ENCODE measurements at regions not wholly inside any gene's neighbourhood (a gene's known extent, or its start where the extent isn't known, plus 50 kb on each side); places are given as distances from the start of the nearest gene placed in this dataset.
A peak's percentile ranks its signal among the peaks of the same experiment; 100 is the strongest.

DNA sequence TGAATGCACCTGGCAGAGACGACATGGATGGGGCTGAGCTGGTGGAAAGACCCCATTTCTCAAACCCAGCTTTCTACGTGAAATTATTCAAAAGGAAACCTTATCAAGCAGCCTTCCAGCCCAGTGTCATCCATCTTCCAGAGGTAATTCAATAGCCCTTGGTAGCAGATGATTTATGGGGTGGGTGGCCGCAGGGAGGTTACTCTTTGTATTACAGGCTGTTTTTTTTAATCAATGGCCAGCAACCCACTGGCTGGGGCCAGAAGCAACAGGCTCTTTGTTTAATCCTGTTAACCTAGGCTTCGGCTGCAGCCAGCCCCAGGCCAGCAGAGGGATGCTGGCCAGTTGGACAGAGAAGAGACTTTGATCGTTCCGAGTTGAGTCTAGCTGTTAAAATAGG, 139.8 kb upstream of the SRRM4 start:
- peaks cover 2% of the 10 kb centered on the region for H3K9me3 ChIP-seq (ENCODE audit: low read depth, low read length)
- TF ChIP-seq, protein P1, sequence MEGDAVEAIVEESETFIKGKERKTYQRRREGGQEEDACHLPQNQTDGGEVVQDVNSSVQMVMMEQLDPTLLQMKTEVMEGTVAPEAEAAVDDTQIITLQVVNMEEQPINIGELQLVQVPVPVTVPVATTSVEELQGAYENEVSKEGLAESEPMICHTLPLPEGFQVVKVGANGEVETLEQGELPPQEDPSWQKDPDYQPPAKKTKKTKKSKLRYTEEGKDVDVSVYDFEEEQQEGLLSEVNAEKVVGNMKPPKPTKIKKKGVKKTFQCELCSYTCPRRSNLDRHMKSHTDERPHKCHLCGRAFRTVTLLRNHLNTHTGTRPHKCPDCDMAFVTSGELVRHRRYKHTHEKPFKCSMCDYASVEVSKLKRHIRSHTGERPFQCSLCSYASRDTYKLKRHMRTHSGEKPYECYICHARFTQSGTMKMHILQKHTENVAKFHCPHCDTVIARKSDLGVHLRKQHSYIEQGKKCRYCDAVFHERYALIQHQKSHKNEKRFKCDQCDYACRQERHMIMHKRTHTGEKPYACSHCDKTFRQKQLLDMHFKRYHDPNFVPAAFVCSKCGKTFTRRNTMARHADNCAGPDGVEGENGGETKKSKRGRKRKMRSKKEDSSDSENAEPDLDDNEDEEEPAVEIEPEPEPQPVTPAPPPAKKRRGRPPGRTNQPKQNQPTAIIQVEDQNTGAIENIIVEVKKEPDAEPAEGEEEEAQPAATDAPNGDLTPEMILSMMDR (IDR thresholded peaks at IDR 0.05; ENCODE audit: extremely low read depth, low read depth, low read length): no peak
- H4K20me1 ChIP-seq (ENCODE audit: insufficient read depth, low read length): no peaks in the 10 kb centered on the region
- no peak overlapping the region for H3K4me3 ChIP-seq (ENCODE audit: insufficient read depth, low read length)
- DNase-seq (ENCODE audit: insufficient read length, low spot score, missing footprints): no peak
- H3K27ac ChIP-seq (ENCODE audit: low read depth, low read length): no peak overlapping the region
- no peak overlapping the region for H3K4me2 ChIP-seq (ENCODE audit: insufficient read depth, low read length)
- no peaks in the 10 kb centered on the region for H3K4me1 ChIP-seq (ENCODE audit: insufficient read depth, low read length)
- no peaks in the 10 kb centered on the region for H3K27me3 ChIP-seq (ENCODE audit: insufficient read depth, low read length)
- no peaks in the 10 kb centered on the region for H3K36me3 ChIP-seq (ENCODE audit: insufficient read depth, low read length)
- H3K79me2 ChIP-seq (ENCODE audit: insufficient read depth, low read length): no peaks in the 10 kb centered on the region
- H2AFZ ChIP-seq (ENCODE audit: low read length): no peak overlapping the region

DNA sequence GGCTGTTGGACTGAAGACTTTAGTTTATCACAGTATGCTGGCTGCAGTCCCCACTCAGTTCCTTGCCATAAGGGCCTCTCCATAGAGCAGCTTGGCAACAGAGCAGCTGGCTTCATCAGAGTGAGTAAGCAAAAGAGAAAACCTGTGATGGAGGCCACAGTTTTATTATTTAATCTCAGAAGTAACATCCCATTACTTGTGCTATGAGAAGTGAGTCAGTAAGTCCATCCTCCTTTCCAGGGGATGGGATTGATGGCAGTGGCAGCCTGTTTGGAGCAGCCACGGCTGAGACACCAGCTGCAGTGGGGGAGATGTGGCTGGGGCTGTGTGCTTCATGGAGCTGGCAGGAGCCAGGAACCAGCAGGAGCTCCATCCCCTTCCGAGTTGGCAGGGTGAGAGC, 138.5 kb upstream of the SRRM4 start:
- Histone ChIP-seq H3K36me3 (ENCODE audit: insufficient read depth, low read length) (no peaks in the 10 kb centered on the region), H3K4me3 (ENCODE audit: insufficient read depth, low read length) (no peak overlapping the region), H3K27me3 (ENCODE audit: insufficient read depth, low read length) (no peaks in the 10 kb centered on the region), H3K27ac (ENCODE audit: low read depth, low read length) (no peak overlapping the region), H2AFZ (ENCODE audit: low read length) (no peak overlapping the region), H3K4me1 (ENCODE audit: insufficient read depth, low read length) (no peaks in the 10 kb centered on the region), H3K9me3 (ENCODE audit: low read depth, low read length) (peaks cover 2% of the 10 kb centered on the region), H3K79me2 (ENCODE audit: insufficient read depth, low read length) (no peaks in the 10 kb centered on the region), H3K4me2 (ENCODE audit: insufficient read depth, low read length) (no peak overlapping the region), H4K20me1 (ENCODE audit: insufficient read depth, low read length) (no peaks in the 10 kb centered on the region)
- no peak for DNase-seq (ENCODE audit: insufficient read length, low spot score, missing footprints)
- TF ChIP-seq, protein P1 (IDR thresholded peaks at IDR 0.05; ENCODE audit: extremely low read depth, low read depth, low read length): no peak

DNA sequence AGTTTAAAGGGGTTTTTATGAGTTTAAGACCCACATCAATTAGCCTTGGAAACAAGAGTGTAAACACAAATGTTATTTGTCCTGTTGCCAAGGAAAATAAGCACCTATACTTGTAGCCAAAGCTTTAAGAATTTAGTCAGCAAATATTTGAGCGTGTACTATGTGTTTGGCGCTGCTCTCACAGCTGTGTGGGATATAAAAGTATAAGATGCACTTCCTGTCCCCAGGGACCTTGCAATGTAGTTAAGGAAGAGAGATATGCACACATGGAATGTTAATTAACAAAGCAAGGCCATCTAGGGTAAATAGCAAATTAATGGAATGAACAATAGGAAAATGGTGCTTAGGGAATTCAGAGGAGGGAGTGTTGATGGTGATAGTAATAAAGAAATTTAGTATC, 134.9 kb upstream of the SRRM4 start:
- Histone ChIP-seq H3K27me3 (ENCODE audit: insufficient read depth, low read length) (no peaks in the 10 kb centered on the region), H3K4me2 (ENCODE audit: insufficient read depth, low read length) (no peak overlapping the region), H3K4me3 (ENCODE audit: insufficient read depth, low read length) (no peak overlapping the region), H4K20me1 (ENCODE audit: insufficient read depth, low read length) (no peaks in the 10 kb centered on the region), H3K4me1 (ENCODE audit: insufficient read depth, low read length) (no peaks in the 10 kb centered on the region), H2AFZ (ENCODE audit: low read length) (no peak overlapping the region), H3K9me3 (ENCODE audit: low read depth, low read length) (no peaks in the 10 kb centered on the region), H3K36me3 (ENCODE audit: insufficient read depth, low read length) (no peaks in the 10 kb centered on the region), H3K27ac (ENCODE audit: low read depth, low read length) (no peak overlapping the region), H3K79me2 (ENCODE audit: insufficient read depth, low read length) (no peaks in the 10 kb centered on the region)
- no peak for DNase-seq (ENCODE audit: insufficient read length, low spot score, missing footprints)
- TF ChIP-seq, protein P1 (IDR thresholded peaks at IDR 0.05; ENCODE audit: extremely low read depth, low read depth, low read length): no peak

DNA sequence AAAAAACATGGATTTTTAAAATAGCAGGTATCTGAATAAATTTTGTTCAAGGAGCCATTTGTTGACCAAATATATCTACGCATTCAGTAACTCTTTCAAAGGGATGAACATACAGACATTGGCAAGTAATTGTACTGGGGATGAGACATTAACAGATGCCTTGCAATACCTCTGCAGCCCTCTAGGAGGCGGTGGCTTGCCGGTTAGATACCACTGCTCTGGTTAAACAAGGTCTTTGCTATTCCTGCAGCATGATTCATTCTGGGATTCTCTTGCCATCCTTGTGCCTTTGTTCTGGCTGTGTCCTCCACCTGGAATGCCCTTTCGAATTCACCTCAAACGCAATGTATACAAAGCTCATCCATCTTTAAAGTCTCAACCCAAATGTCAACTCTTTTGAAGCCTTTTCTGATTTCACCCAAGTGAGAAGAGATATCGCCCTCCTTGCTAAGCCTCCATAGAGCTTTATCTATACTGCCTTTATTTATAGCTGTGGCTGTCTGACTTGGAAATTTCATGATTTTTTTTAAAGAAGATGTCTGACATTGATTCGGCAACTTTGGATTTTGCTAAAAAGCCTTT, 131.0 kb upstream of the SRRM4 start:
- H3K27me3 ChIP-seq (ENCODE audit: insufficient read depth, low read length): no peaks in the 10 kb centered on the region
- no peaks in the 10 kb centered on the region for H4K20me1 ChIP-seq (ENCODE audit: insufficient read depth, low read length)
- TF ChIP-seq, protein P1 (IDR thresholded peaks at IDR 0.05; ENCODE audit: extremely low read depth, low read depth, low read length): peak; percentile 18

More for the DNA sequence above, 131.0 kb upstream of the SRRM4 start:
- Histone ChIP-seq H3K4me2 (ENCODE audit: insufficient read depth, low read length) (no peak overlapping the region), H3K79me2 (ENCODE audit: insufficient read depth, low read length) (no peaks in the 10 kb centered on the region), H2AFZ (ENCODE audit: low read length) (no peak overlapping the region), H3K36me3 (ENCODE audit: insufficient read depth, low read length) (no peaks in the 10 kb centered on the region), H3K9me3 (ENCODE audit: low read depth, low read length) (no peaks in the 10 kb centered on the region), H3K27ac (ENCODE audit: low read depth, low read length) (no peak overlapping the region), H3K4me1 (ENCODE audit: insufficient read depth, low read length) (no peaks in the 10 kb centered on the region), H3K4me3 (ENCODE audit: insufficient read depth, low read length) (no peak overlapping the region)
- no peak for DNase-seq (ENCODE audit: insufficient read length, low spot score, missing footprints)
